ENCODE measurements at regions not wholly inside any gene's neighbourhood (a gene's known extent, or its start where the extent isn't known, plus 50 kb on each side); places are given as distances from the start of the nearest gene placed in this dataset.

- TF ChIP-seq CTCF (IDR thresholded peaks at IDR 0.05; ENCODE audit: low read depth, low read length, missing input control), result no peak
- TF ChIP-seq, protein P1, sequence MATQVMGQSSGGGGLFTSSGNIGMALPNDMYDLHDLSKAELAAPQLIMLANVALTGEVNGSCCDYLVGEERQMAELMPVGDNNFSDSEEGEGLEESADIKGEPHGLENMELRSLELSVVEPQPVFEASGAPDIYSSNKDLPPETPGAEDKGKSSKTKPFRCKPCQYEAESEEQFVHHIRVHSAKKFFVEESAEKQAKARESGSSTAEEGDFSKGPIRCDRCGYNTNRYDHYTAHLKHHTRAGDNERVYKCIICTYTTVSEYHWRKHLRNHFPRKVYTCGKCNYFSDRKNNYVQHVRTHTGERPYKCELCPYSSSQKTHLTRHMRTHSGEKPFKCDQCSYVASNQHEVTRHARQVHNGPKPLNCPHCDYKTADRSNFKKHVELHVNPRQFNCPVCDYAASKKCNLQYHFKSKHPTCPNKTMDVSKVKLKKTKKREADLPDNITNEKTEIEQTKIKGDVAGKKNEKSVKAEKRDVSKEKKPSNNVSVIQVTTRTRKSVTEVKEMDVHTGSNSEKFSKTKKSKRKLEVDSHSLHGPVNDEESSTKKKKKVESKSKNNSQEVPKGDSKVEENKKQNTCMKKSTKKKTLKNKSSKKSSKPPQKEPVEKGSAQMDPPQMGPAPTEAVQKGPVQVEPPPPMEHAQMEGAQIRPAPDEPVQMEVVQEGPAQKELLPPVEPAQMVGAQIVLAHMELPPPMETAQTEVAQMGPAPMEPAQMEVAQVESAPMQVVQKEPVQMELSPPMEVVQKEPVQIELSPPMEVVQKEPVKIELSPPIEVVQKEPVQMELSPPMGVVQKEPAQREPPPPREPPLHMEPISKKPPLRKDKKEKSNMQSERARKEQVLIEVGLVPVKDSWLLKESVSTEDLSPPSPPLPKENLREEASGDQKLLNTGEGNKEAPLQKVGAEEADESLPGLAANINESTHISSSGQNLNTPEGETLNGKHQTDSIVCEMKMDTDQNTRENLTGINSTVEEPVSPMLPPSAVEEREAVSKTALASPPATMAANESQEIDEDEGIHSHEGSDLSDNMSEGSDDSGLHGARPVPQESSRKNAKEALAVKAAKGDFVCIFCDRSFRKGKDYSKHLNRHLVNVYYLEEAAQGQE (IDR thresholded peaks at IDR 0.05), result no peak
- TF ChIP-seq YY1 (IDR thresholded peaks at IDR 0.05), result no peak
- TF ChIP-seq HNF4G (IDR thresholded peaks at IDR 0.05), result no peak
- no peak for TF ChIP-seq SP1 (IDR thresholded peaks at IDR 0.05)
- no peak for TF ChIP-seq RAD21 (IDR thresholded peaks at IDR 0.05)
- no peak for TF ChIP-seq ATF3 (IDR thresholded peaks at IDR 0.05)
- no peak for TF ChIP-seq ZBTB33 (IDR thresholded peaks at IDR 0.05)
- TF ChIP-seq JUND (IDR thresholded peaks at IDR 0.05), result no peak
- no peak for TF ChIP-seq MAX (IDR thresholded peaks at IDR 0.05)
- TF ChIP-seq TAF1 (conservative IDR thresholded peaks at IDR 0.05), result no peak
- TF ChIP-seq FOXA2 (IDR thresholded peaks at IDR 0.05), result no peak
- TF ChIP-seq GABPA (IDR thresholded peaks at IDR 0.05 in 1 of 2, conservative IDR thresholded peaks at IDR 0.05 in 1 of 2), result no peak
These were observed 704.6 kb downstream of the SATB2 start for GRCh38 chr2:198753101-198753500.

Measured in liver (tissue), 3 donors.